ENCODE measurements at regions not wholly inside any gene's neighbourhood (a gene's known extent, or its start where the extent isn't known, plus 50 kb on each side); places are given as distances from the start of the nearest gene placed in this dataset.

DNA sequence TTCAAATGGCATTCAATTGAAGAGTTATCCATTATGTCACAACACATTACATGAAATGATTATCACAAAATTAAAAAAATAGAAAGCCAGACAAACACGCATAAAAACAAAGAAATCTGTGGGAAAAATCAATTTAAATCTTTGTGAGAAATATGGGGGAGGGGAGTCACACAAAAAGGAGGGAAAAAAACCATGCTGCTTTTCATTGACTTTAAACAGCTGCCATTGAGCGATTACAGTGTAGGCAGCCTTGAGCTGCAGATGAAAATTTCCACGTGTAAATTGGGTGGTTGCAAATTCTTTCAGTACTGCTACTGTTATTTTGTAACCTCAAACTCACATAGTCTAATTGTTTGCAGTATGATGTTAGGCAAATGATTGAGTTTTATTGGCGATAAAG lies 889.9 kb upstream of the PHF14 start:
- no peak for DNase-seq (ENCODE audit: low read depth)
- no peak for TF ChIP-seq CTCF (IDR thresholded peaks at IDR 0.05; ENCODE audit: control insufficient read depth, insufficient read depth, low read depth, low read length, missing control alignments)
- H3K4me3 ChIP-seq (ENCODE audit: control insufficient read depth, low read depth, low read length), result no peak overlapping the region

DNA sequence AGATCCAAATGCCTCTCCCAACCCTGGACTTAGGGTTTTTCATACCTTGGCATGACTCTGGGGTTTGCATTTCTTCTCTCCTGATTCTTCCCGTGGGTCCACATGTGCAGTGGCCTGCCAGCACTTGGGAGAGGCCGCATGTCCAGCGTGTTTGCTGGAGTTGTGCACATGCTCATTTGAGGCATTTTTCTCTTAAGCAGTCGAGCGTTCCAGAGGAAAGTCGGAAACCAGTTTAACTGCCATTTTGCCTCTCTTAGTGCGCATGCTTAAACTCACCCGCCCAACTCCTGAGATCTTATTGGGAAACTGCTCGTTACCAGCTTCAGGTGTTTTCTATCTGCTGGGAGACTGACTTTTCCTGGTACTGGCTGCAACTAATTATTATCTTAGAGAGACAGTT lies 888.4 kb upstream of the PHF14 start:
- no peak for TF ChIP-seq CTCF (IDR thresholded peaks at IDR 0.05; ENCODE audit: control insufficient read depth, insufficient read depth, low read depth, low read length, missing control alignments)
- no peak for DNase-seq (ENCODE audit: low read depth)
- no peak overlapping the region for H3K4me3 ChIP-seq (ENCODE audit: control insufficient read depth, low read depth, low read length)

GRCh38 chr7:10100572-10100971 lies 873.1 kb upstream of the PHF14 start:
- no peak overlapping the region for H3K4me3 ChIP-seq (ENCODE audit: control insufficient read depth, low read depth, low read length)
- TF ChIP-seq CTCF (IDR thresholded peaks at IDR 0.05; ENCODE audit: control insufficient read depth, insufficient read depth, low read depth, low read length, missing control alignments), result no peak
- DNase-seq (ENCODE audit: low read depth), result no peak

- no peak for TF ChIP-seq CTCF (IDR thresholded peaks at IDR 0.05; ENCODE audit: control insufficient read depth, insufficient read depth, low read depth, low read length, missing control alignments)
- no peak for DNase-seq (ENCODE audit: low read depth)
- H3K4me3 ChIP-seq (ENCODE audit: control insufficient read depth, low read depth, low read length), result no peak overlapping the region
Measured at GRCh38 chr7:10101351-10101750, 872.3 kb upstream of the PHF14 start.

DNA sequence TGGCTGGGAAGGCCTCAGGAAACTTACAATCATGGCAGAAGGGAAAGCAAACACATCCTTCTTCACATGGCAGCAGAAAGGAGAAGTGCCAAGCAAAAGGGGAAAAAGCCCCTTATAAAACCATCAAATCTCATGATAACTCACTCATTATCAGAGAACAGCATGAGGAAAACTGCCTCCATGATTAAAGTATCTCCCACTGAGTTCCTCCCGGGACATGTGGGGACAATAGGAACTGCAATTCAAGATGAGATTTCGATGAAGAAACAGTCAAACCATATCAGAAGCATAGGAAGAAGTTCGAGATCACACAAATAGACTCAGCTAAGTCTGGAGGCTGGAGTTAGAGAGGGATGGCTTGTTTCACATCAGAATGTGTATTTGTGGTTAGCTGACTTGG lies 869.4 kb upstream of the PHF14 start:
- no peak overlapping the region for H3K4me3 ChIP-seq (ENCODE audit: control insufficient read depth, low read depth, low read length)
- DNase-seq (ENCODE audit: low read depth), result no peak
- no peak for TF ChIP-seq CTCF (IDR thresholded peaks at IDR 0.05; ENCODE audit: control insufficient read depth, insufficient read depth, low read depth, low read length, missing control alignments)

- H3K4me3 ChIP-seq (ENCODE audit: control insufficient read depth, low read depth, low read length), result no peak overlapping the region
- no peak for DNase-seq (ENCODE audit: low read depth)
- no peak for TF ChIP-seq CTCF (IDR thresholded peaks at IDR 0.05; ENCODE audit: control insufficient read depth, insufficient read depth, low read depth, low read length, missing control alignments)
Measured at GRCh38 chr7:10106609-10107008, 867.1 kb upstream of the PHF14 start.

DNA sequence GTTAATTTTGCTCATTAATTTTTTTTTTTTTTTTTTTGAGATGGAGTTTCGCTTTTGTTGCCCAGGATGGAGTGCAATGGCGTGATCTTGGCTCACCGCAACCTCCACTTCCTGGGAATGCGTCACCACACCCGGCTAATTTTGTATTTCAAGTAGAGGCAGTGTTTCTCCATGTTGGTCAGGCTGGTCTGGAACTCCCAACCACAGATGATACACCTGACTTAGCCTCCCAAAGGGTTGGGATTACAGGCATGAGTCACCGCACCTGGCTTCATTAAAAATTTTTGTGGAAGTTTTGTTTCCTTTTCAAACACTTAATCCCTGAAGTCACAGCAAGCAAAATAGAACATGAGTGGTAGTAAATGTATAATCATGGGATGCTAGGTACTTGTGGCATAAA lies 857.2 kb upstream of the PHF14 start:
- DNase-seq (ENCODE audit: low read depth), result no peak
- no peak overlapping the region for H3K4me3 ChIP-seq (ENCODE audit: control insufficient read depth, low read depth, low read length)
- no peak for TF ChIP-seq CTCF (IDR thresholded peaks at IDR 0.05; ENCODE audit: control insufficient read depth, insufficient read depth, low read depth, low read length, missing control alignments)

Measured in AG09309 (cell line).